Stimulated activated CD8-positive, alpha-beta memory T cell treated with anti-CD3 and anti-CD28 coated beads, Interleukin-4, amount 100 ng/mL, for 48 hours (primary cell): ENCODE measurements at regions not wholly inside any gene's neighbourhood (a gene's known extent, or its start where the extent isn't known, plus 50 kb on each side); places are given as distances from the start of the nearest gene placed in this dataset.
"Not testable (repeated sequence)": the region's sequence is repeated elsewhere in the genome, so short reads cannot be mapped to it uniquely, and the experiment has no call there.

ENCODE experiments used
- DNase-seq: peaks from one replicate; pipeline ENCODE4 v3.0.0-alpha.2; 2020

DNA sequence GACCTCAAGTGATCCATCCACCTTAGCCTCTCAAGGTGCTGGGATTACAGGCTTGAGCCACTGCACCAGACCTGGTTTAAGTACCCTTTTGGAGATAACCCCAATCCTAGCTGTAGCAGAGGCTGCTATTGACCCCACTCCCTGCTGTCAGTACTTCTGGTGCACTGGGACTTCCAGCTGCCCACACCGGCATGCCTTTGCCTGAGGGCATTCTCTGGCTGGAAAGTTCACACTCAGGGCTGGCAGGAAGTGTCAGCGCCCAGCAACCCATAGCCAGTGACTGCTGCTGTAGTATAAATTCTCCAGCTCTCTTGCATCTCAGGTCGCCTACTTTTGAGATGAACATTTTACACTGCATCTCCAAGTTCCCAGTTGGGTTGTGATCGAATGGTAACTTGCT is 75.3 kb downstream of the UTRN start:
- no peak for DNase-seq

DNA sequence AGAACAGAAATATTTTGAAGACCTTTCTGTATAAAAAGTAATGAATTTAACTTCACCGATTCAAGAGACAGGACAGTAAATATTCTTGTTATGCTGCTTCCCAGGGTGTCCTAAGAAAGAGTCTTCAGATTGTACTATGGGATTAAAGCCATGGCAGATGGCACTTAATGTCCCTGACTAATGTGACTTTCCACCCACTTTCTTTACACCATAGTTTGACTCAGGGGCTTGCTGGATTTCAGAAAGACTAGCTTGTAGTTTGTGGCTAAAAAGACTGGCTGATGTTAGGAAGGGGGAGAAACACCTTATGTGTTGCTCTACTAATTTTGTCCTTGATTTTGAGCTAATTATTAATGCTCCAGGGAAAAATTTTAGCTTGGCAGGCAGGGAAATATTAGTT is 75.9 kb downstream of the UTRN start:
- DNase-seq, result no peak

DNA sequence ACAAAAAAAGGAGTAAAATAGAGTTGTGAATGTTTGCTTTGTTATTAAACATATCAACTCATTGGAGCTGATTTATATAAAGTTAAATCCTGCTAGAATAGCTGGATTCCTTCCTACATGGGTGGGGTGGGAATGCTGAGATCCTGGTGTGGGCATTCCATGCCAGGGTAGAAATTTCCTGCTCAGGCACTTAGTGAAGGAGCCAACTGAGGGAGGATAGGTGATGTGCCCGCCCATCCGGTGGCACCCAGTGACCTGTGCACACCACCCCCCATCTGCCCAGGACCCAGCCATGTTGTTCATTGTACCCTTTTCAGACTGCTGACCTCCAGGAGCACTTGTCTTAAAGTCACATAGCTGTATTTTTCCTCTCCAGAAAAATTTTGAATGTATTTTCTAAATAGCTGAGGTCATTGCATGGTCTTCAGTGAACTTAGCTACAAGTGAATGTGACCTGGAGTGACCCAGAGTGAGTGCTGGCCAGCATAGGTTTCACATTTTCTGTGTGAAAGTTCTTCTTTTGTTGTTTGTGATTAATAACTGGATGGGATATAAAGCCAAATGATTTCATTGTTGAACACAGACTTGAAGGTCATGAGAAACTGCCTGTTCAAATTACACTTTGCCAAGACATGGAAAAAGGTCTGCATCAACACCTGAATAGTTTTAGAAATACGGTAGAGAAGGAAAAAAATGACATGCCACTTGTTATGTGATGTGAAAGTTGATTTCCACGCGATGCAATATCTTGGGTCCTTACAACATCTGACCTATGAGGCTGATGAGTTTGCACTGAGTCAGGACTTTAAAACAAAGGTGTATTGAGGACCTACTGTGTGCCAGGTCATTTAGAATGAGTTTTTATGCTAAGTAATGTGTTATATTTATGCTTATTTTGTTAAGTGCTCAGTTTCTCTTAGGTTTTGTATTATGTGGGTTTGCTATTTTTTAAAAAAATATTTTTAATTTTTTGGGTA is 77.2 kb downstream of the UTRN start:
- no peak for DNase-seq

DNA sequence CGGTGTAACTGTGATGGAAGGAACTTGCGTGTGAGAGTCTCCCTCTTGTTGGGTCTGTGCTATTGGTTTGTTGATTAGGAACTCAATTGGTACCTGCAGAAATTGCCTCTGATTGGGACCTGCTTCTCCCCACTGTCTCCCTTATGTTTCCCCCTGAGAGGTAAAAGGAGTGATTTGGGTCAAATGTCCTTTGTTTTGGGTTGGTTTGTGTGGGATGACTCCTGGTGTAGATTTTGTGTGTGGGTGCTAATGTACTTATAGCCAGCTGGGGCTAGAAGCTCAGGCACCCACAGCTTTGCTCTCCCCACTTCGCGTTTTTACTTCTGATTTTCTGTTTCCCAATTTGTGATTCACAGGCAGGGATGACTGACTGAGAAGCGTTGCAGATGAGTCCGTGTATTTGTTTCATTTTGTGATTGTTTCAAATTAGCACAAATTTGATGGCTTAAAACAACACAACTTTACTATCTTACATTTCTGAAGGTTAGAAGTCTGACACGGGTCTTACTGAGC is 79.1 kb downstream of the UTRN start:
- DNase-seq, result no peak

DNA sequence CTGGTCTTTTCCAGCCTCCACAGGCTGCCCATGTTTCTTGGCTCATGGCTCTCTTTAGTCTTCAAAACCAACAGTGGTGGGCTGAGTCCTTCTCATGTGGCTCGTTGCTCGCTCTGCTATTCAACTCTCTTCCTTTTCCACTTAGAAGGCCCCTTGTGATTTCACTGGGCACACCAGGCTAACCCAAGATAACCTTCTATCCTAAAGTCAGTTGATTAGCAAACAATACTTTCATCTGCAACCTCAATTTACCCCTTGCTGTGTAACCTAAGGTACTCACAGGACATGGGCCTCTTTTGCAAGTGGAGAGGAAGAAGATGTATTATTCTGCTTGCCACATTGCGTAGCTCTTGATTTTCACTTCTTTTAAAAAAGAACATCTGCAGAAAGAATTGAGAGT is 79.6 kb downstream of the UTRN start:
- DNase-seq, result no peak

DNA sequence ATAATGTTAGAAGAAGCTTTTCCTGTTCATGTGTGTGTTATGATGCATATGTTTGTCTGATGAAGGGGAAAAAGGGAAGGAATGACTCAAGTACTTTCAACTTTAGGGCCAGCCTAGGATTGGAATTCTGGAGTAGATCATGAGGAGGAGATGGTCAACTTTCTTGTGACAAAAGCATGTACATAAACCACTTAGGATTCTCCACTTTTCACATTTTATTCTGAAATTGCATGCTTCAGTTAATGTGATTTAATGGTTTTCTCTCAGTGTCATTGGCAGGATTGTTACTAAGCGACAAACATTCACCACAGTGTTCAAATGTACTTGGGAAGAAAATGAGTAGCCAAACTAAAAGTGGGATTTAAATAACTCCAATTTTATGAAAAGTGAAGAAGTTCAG is 80.1 kb downstream of the UTRN start:
- DNase-seq, result no peak

DNA sequence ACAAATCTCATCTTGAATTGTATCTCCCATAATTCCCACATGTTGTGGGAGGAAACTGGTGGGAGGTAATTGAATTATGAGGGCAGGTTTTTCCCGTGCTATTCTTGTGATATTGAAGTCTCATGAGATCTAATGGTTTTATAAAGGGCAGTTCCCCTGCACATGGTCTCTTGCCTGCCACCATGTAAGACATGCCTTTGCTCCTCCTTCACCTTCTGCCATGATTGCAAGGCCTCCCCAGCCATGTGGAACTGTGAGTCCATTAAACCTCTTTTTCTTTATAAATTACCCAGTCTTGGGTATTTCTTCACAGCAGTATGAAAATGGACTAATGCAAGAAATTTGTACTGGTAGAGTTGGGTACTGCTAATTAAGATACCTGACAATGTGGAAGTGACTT is 84.6 kb downstream of the UTRN start:
- not testable (repeated sequence) for DNase-seq

DNA sequence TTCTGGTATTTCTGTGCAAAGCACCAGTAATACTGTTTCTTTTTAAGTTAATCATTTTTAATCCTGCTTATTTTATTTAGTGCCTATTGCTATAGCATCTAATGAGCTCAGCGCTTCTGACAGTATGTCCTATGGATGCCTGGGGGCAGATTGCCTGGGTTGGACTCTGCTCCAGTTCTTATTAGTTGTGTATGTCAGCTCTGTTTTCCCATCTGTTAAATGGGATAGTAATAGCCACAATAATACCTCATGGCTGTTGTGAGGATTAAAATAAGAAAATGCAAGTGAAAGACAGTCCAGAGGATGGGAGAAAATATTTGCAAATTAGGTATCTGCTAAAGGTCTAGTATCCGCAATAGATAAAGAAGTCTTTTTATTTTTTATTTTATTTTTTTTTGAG is 87.0 kb downstream of the UTRN start:
- DNase-seq, result no peak

DNA sequence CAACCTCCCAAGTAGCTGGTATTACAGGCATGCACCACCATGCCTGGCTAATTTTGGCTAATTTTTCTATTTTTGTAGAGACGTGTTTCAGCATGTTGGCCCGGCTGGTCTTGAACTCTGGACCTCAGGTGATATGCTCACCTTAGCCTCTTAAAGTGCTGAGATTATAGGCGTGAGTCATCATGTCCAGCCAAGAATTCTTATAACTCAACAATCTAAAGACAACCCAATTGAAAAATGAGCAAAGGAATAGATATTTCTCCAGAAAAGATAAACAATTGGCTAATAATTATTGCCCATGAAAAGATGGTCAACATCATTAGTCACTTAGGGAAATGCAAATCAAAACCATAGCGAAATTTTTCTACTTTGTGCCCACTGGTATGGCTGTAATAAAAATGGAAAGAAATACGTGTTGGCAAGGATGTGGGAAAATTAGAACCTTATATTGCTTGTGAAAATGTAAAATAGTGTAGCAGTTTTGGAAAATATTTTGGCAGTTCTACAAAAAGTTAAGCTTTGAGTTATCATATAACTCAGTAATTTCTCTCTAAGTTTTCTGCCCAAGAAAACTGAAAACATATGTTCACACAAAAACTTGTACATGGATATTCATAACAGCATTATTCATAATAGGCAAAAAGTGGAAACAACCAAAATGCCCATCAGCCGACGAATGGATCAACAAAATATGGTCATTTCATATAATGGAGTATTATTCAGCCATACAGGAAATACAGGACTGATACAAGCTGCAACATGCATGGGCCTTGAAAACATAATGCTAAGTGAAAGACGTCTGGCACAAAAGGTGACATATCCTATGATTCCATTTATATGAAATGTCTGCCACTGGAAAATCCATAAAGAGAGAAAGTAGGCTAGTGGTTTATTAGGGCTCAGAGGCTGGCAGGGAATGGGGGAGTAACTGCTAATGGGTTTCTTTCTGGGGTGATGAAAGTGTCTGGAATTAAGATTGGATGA is 87.8 kb downstream of the UTRN start:
- DNase-seq, result no peak

DNA sequence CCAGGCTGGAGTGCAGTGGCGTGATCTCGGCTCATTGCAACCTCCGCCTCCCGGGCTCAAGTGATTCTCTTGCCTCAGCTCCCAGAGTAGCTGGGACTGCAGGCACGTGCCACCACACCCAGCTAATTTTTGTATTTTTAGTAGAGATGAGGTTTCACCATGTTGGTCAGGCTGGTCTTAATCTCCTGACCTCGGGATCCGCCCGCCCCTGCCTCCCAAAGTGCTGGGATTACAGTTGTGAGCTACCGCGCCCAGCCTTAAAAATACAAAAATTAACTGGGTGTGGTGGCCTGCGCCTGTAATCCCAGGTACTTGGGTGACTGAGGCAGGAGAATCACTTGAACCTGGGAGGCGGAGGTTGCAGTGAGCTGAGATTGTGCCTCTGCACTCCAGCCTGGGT is 89.4 kb downstream of the UTRN start:
- not testable (repeated sequence) for DNase-seq

DNA sequence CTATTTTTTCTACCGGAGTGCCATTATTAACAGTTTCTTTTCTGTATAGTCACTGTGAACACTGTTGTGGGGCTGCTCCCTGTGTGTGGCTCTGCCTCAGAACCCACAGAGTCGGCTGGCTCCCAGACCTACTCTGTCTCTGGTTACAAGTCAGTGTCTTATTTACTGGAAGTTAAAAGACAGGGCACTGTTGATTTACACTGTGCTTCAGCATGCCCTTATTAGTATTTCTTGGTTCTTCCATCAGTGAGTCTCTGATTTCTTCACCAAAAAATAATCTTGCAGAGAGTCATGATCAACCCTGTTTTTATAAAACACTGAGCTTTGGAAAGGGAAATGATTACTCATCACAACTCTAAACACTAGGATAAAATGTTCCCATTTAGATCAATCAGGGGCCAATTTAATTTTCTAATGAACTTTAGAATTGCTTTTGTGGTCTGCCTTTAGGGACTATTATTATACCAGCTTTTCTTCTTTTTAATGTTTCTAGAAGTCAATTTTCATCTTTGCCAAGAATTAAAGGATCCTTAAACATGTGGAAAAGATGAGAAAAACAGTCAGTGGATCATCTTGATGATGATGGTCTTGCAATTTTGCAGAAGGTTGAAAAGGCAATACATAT is 92.6 kb downstream of the UTRN start:
- no peak for DNase-seq

DNA sequence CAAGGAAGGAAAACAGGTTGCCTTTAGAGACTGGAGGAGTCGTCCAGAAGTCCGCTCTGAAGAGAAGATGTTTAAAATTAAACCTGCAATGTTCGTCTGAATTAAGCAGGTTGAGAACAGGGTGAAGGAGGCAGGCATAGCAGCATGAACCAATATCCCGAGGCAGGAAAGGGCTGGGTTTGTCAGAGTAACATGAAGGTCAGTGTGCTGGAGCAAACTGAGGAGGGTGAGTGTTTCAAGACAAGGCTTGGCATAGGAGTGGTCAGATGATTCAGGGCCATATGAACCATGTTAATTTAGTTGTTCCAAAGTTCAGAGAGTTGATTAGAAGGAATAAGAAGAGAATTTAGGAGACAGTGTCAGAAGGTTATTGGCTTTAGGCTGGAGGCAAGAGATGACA is 93.3 kb downstream of the UTRN start:
- DNase-seq, result no peak

DNA sequence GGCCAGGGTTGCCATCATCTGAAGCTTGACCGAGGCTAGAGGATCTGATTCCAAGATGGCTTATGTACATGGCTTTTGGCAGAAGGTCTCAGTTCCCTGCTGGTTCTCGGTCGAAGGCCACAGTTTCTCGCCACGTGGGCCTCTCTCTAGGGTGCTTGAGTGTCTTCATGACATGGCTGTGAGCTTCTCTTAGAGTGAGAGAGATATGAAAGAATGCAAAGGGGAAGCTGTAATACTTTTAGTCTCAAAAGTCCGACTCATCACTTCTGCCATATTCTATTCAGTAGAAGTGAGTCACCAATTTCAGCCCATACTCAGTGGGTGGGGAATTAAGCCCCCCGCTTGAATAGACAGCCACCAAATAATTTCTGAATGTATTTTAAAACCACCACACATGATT is 94.2 kb downstream of the UTRN start:
- no peak for DNase-seq

DNA sequence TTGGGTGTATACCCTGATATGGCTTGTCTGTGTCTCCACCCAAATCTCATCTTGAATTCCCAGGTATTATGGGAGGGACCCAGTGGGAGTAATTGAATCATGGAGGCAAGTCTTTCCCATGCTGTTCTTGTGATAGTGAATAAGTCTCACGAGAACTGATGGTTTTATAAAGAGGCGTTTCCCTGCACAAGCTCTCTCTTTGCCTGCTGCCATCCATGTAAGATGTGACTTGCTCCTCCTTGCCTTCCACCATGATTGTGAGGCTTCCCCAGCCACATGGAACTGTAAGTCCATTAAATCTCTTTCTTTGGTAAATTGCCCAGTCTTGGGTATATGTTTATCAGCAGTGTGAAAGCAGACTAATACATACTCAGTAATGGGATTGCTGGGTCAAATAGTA is 96.4 kb downstream of the UTRN start:
- DNase-seq, result not testable (repeated sequence)

DNA sequence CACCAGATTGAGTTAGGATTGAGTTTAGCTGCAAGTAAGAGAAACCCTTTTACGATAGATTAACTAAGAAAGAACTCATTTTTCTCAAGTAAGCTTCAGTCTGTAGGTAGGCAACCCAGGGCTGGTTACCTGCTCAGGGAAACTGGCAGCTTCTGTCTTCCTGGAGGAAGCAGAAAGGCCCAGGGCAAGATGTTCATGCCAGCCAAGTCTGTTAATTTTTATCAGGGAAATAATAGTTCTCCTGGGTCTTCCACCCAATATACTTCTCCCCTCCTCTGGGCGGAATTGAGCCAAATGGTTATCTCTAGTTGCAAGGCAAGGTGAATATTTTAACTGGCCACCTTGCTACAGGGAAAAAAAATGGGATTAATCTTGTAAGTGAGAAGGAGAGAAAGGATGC is 98.2 kb downstream of the UTRN start:
- DNase-seq, result no peak

DNA sequence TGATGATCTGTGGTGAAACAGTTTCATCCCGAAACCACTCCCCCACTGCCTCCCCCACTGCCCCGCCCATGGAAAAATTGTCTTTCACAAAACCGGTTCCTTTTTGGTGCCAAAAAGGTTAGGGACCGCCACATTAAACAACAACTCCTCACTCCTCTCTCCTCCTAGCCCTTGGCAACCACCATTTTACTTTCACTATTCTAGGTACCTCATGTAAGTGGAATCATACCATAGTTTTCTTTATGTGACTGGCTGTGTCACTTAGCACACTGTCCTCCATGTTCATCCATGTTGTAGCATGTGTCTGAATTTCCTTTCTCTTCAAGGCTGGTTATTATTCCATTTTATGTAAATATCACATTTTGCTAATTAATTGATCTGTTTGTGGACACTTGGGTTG is 99.3 kb downstream of the UTRN start:
- DNase-seq, result no peak

DNA sequence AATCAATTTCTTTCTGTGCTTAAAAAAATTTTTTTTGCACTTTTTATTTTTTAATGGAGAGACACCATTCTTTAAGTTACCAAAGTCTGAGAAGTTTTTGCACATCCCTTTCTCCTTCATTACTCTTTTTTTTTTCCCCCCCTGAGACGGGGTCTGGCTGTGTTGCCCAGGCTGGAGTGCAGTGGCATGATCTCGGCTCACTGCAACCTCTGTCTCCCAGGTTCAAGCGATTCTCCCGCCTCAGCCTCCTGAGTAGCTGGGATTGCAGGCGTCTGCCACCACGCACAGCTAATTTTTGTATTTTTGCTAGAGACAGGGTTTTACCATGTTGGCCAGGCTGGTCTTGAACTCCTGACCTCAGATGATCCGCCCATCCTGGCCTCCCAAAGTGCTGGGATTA is 104.3 kb downstream of the UTRN start:
- DNase-seq, result not testable (repeated sequence)

DNA sequence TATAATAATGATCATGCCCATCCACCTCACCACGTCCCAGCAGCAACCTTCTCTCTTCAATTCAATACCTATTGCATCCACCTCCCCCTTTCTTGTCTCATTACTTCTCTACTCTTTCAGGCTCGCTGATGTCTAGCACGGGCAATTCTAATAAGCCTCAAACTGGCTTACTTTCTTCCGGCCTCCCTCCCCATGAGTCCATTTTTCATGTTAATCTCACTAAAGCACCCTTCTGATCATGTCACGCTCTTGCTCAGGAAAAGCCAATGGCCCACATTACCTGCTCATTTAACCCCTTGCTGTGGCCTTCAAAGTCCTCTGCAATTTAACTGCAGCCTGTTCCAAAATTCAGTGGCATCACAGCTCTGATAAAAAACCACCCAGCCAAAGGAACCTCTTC is 105.1 kb downstream of the UTRN start:
- DNase-seq, result no peak

DNA sequence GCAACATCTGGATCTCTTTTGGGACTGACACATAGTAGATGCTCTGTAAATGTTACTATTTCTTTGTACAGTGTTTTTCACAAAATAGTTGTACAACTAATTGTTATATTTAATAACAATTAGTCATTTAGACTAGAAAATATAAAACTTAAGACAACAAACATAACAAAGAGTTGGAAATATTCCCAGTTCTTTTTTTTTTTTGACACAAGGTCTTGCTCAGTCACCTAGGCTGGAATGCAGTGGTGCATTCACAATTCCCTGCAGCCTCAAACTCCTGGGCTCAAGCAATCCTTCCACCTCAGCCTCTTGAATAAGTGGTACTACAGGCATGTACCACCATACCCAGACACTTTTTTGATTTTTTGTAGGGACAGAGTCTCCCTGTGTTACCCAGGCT is 105.8 kb downstream of the UTRN start:
- DNase-seq, result no peak

DNA sequence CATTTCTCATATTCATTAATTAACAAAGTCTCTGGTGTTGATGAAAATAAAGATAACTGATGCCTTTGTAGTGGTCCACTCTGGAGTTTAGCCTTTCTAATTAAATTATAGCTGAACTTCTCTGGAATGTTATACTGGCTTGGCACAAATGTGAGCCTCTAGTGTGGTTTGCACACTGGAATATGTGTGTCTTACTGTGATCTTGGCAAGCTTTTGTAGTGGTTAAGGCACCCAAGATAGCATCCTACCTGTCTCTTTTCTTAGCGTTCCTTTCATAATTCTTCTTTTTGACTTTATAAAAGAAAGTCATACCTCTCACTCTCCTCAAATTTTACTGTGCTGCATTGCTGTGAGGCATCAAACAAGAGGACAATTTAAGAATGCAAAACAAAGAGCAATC is 107.4 kb downstream of the UTRN start:
- no peak for DNase-seq

DNA sequence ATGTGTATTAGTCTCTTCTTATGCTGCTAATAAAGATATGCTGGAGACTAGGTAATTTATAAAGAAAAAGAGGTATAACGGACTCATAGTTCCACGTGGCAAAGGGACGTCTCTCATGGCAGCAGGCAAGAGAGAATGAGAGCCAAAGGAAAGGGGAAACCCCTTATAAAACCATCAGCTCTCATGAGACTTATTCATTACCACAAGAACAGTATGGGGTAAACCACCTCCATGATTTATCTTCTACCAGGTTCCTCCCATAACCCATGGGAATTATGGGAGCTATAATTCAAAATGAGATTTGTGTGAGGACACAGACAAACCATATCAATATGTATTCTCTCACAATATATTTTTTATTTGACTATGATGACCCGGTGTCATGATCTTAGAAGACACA is 109.1 kb downstream of the UTRN start:
- no peak for DNase-seq

DNA sequence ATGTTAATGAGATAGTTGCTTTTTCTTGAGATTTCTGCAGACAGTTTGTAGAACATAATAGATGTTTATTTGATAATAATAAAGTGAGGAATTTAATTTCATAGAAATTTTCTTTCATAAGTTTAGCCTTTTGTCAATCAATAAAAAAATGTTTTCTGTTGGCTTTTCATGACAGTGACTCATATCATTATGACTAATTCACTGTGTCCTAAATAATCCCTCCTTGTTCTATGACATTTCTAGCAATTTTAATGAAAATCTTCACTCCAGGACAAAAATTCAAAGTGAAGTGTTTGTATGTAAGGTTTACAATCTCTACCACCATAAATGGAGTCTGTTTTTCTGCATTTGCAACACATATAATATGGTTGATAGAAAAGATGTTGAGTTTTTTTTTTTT is 109.9 kb downstream of the UTRN start:
- DNase-seq, result no peak

DNA sequence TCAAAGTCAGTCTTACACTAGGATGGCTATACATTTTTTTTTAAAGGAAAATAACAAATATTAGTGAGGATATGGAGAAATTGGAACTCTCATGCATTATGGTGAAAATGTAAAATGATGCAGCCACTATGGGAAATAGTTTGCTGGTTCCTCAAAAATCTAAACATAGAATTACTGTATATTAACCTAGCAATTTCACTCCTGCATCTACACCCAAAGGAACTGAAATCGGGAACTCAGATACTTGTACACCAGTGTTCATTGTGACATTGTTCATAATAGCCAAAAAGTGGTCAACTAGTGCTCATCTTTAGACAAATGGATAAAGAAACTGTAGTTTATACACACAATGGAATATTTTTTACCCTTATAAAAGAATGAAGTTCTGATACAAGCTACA is 110.7 kb downstream of the UTRN start:
- DNase-seq, result no peak
